HL-60 (cell line): ENCODE measurements at regions not wholly inside any gene's neighbourhood (a gene's known extent, or its start where the extent isn't known, plus 50 kb on each side); places are given as distances from the start of the nearest gene placed in this dataset.

Experiments
- DNase-seq, 2 experiments: peaks; one replicate each; pipeline ENCODE4 v3.0.0-alpha.2; 2010 to 2020; ENCODE audit warnings: low read depth in 1 of 2, low spot score in 1 of 2
- H3K27ac ChIP-seq: fragments of 250-450 bp; sonication (Bioruptor Pico); replicated peaks from 2 replicates; pipeline ENCODE4 v1.5.1; 2020; ENCODE audit warnings: mild to moderate bottlenecking, moderate library complexity
- H3K27me3 ChIP-seq: fragments of 250-450 bp; sonication (Bioruptor Pico); 2 replicates; pipeline ENCODE4 v1.5.1; 2021; ENCODE audit warnings: mild to moderate bottlenecking, moderate library complexity; ENCODE audit not compliant: insufficient read depth, poor library complexity, severe bottlenecking
- H3K4me3 ChIP-seq: replicated peaks from 2 replicates; pipeline ENCODE4 v1.5.1; 2011; ENCODE audit warnings: mild to moderate bottlenecking, control low read depth, low read length; ENCODE audit not compliant: insufficient read depth
- GABPA ChIP-seq: IDR thresholded peaks from 2 replicates; pipeline ENCODE4 v1.6.1; 2012; ENCODE audit warnings: low read depth
- POLR2AphosphoS5 ChIP-seq: IDR thresholded peaks from 2 replicates; pipeline ENCODE4 v1.6.1; 2012; ENCODE audit warnings: low read depth
- SPI1 ChIP-seq: IDR thresholded peaks from 2 replicates; pipeline ENCODE4 v1.6.1; 2012; ENCODE audit warnings: low read depth, mild to moderate bottlenecking, borderline replicate concordance
- TF ChIP-seq, protein P1 (sequence below): IDR thresholded peaks from one replicate; pipeline ENCODE4 v1.5.1; 2011; ENCODE audit warnings: low read length, control low read depth, inconsistent platforms; ENCODE audit not compliant: insufficient read depth
- TF ChIP-seq, protein P2 (sequence below): IDR thresholded peaks from 2 replicates; pipeline ENCODE4 v1.6.1; 2012; ENCODE audit warnings: low read depth; ENCODE audit not compliant: insufficient replicate concordance

DNA sequence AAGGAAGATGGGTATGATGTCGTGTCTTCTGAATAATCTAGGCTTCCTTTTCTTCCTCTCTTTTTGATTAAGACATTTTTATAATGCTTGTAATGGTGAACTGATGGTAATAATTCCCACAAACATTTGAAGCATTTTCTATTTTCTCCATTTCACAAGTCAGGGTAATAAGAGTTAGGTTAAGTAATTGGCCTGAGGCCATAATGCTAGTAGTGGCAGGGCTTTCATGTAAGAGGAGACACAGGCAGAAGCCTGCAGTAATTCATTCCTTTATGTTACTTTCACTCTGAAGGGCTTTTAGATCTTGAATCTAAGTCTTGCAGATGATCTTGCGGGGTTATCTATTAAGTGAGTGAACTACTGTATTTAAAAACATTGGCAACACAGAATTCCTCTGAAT, 374.9 kb downstream of the MAT2B start:
- TF ChIP-seq, protein P1, sequence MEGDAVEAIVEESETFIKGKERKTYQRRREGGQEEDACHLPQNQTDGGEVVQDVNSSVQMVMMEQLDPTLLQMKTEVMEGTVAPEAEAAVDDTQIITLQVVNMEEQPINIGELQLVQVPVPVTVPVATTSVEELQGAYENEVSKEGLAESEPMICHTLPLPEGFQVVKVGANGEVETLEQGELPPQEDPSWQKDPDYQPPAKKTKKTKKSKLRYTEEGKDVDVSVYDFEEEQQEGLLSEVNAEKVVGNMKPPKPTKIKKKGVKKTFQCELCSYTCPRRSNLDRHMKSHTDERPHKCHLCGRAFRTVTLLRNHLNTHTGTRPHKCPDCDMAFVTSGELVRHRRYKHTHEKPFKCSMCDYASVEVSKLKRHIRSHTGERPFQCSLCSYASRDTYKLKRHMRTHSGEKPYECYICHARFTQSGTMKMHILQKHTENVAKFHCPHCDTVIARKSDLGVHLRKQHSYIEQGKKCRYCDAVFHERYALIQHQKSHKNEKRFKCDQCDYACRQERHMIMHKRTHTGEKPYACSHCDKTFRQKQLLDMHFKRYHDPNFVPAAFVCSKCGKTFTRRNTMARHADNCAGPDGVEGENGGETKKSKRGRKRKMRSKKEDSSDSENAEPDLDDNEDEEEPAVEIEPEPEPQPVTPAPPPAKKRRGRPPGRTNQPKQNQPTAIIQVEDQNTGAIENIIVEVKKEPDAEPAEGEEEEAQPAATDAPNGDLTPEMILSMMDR, result no peak
- TF ChIP-seq GABPA (no peak), SPI1 (no peak), POLR2AphosphoS5 (no peak)
- TF ChIP-seq, protein P2, sequence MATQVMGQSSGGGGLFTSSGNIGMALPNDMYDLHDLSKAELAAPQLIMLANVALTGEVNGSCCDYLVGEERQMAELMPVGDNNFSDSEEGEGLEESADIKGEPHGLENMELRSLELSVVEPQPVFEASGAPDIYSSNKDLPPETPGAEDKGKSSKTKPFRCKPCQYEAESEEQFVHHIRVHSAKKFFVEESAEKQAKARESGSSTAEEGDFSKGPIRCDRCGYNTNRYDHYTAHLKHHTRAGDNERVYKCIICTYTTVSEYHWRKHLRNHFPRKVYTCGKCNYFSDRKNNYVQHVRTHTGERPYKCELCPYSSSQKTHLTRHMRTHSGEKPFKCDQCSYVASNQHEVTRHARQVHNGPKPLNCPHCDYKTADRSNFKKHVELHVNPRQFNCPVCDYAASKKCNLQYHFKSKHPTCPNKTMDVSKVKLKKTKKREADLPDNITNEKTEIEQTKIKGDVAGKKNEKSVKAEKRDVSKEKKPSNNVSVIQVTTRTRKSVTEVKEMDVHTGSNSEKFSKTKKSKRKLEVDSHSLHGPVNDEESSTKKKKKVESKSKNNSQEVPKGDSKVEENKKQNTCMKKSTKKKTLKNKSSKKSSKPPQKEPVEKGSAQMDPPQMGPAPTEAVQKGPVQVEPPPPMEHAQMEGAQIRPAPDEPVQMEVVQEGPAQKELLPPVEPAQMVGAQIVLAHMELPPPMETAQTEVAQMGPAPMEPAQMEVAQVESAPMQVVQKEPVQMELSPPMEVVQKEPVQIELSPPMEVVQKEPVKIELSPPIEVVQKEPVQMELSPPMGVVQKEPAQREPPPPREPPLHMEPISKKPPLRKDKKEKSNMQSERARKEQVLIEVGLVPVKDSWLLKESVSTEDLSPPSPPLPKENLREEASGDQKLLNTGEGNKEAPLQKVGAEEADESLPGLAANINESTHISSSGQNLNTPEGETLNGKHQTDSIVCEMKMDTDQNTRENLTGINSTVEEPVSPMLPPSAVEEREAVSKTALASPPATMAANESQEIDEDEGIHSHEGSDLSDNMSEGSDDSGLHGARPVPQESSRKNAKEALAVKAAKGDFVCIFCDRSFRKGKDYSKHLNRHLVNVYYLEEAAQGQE, result no peak
- no peak for DNase-seq
- H3K27me3 ChIP-seq, result no peaks in the 10 kb centered on the region

DNA sequence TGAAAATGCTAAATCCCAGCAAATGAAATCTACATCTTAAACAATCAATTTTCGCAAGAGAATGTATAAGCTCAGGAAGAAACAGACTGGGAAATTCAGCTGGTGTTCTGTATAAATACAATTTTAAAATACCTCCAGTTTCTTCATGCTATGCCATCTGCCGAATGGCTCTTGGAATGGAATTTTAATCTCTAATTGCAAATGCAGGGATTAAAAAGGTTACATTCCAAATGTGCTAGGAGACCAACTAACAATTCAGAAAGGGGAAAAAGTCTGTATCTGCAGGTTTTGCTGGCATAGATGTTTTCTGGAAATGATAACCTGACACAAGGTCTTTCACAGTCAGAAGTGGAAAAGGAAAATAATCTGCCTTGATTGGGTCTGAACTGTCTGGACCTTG, 379.7 kb downstream of the MAT2B start:
- DNase-seq, result no peak

More for the DNA sequence above, 374.9 kb downstream of the MAT2B start:
- Histone ChIP-seq H3K27ac (no peak overlapping the region), H3K4me3 (no peak overlapping the region)

DNA sequence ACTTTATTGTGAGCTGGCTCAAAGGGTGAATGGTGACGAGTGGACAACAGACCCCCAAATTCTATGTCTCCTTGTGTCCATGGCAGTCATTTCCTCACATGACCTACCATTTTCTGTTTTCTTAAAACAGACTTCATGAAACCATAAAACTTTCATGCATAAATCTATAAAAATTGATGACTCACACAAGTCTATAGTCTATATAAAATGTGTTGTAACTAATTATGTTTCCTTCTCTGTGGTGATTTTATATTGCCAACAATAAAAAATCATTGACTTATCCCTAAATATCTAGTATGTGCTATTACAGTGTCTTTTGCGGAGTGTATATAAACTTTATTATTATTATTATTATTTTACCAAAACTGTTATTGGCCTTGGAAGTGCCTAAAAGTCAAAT, 382.4 kb downstream of the MAT2B start:
- TF ChIP-seq POLR2AphosphoS5 (no peak), GABPA (no peak), SPI1 (no peak)
- TF ChIP-seq, protein P1, result no peak
- TF ChIP-seq, protein P2, result no peak

More for the DNA sequence above, 379.7 kb downstream of the MAT2B start:
- Histone ChIP-seq H3K4me3 (no peak overlapping the region), H3K27ac (no peak overlapping the region), H3K27me3 (no peaks in the 10 kb centered on the region)
- TF ChIP-seq POLR2AphosphoS5 (no peak), SPI1 (no peak), GABPA (no peak)
- TF ChIP-seq, protein P2, result no peak
- TF ChIP-seq, protein P1, result no peak

More for the DNA sequence above, 382.4 kb downstream of the MAT2B start:
- no peak overlapping the region for H3K27ac ChIP-seq
- DNase-seq, result no peak
- H3K4me3 ChIP-seq, result no peak overlapping the region
- H3K27me3 ChIP-seq, result no peaks in the 10 kb centered on the region
